HEK293 (cell line): ENCODE measurements at regions not wholly inside any gene's neighbourhood (a gene's known extent, or its start where the extent isn't known, plus 50 kb on each side); places are given as distances from the start of the nearest gene placed in this dataset.

Experiments
- CTCF ChIA-PET: fragments of 350-600 bp; formaldehyde crosslinking; extraction: SDS; loops from one replicate; lab custom pipeline; 2021; ENCODE audit warnings: antibody characterized with exemption; lab: Yijun Ruan, JAX
- POLR2A ChIA-PET: fragments of 300-600 bp; formaldehyde crosslinking; extraction: SDS; loops from one replicate; lab custom pipeline; 2020; ENCODE audit warnings: antibody characterized with exemption, inconsistent platforms; lab: Yijun Ruan, JAX
- H3K27ac ChIP-seq: fragments of 200-500 bp; sonication (Bioruptor generic); 2 replicates; pipeline ENCODE4 v1.5.1; 2014; ENCODE audit warnings: low read depth, low read length, control low read depth, inconsistent platforms; ENCODE audit errors: extremely low read depth
- H3K36me3 ChIP-seq, 2 experiments: fragments of 200-500 bp in 1 of 2; sonication (Bioruptor generic) in 1 of 2; 1 replicate in 1 of 2; 2 replicates in 1 of 2; pipeline ENCODE4 v1.5.1; 2014 to 2017; ENCODE audit warnings: inconsistent platforms in 2 of 2, low read length in 2 of 2; ENCODE audit not compliant: control insufficient read depth in 2 of 2, insufficient read depth in 1 of 2
- H3K4me1 ChIP-seq: fragments of 200-500 bp; sonication (Bioruptor generic); 2 replicates; pipeline ENCODE4 v1.5.1; 2014; ENCODE audit warnings: mild to moderate bottlenecking, low read length, inconsistent platforms; ENCODE audit not compliant: control insufficient read depth, insufficient read depth
- H3K4me3 ChIP-seq: 2 replicates; pipeline ENCODE4 v1.5.1; 2011; ENCODE audit warnings: low read depth, mild to moderate bottlenecking, control low read depth, low read length, moderate library complexity
- H3K9me3 ChIP-seq: fragments of 200-500 bp; sonication (Bioruptor generic); 2 replicates; pipeline ENCODE4 v1.5.1; 2014; ENCODE audit warnings: low read depth, low read length, inconsistent platforms; ENCODE audit not compliant: control insufficient read depth, insufficient read depth
- AEBP2 ChIP-seq: fragments of 450-650 bp; formaldehyde crosslinking; IDR thresholded peaks from 2 replicates; pipeline ENCODE4 v1.5.1; 2016; ENCODE audit warnings: missing biosample characterization, missing genetic modification characterization, borderline replicate concordance
- FEZF1 ChIP-seq: fragments of 450-650 bp; formaldehyde crosslinking; IDR thresholded peaks from 2 replicates; pipeline ENCODE4 v1.5.1; 2016; ENCODE audit warnings: missing biosample characterization, missing genetic modification characterization
- GLIS1 ChIP-seq: fragments of 450-650 bp; formaldehyde crosslinking; IDR thresholded peaks from 2 replicates; pipeline ENCODE4 v1.5.1; 2016; ENCODE audit warnings: missing biosample characterization, missing genetic modification characterization
- KLF17 ChIP-seq: fragments of 450-650 bp; formaldehyde crosslinking; IDR thresholded peaks from 2 replicates; pipeline ENCODE4 v1.5.1; 2016; ENCODE audit warnings: missing biosample characterization, missing genetic modification characterization
- SP7 ChIP-seq: fragments of 450-650 bp; formaldehyde crosslinking; IDR thresholded peaks from 2 replicates; pipeline ENCODE4 v1.5.1; 2016; ENCODE audit warnings: missing biosample characterization, missing genetic modification characterization
- YY2 ChIP-seq: fragments of 450-650 bp; formaldehyde crosslinking; IDR thresholded peaks from 2 replicates; pipeline ENCODE4 v1.5.1; 2016; ENCODE audit warnings: missing biosample characterization, missing genetic modification characterization
- ZBTB20 ChIP-seq: fragments of 450-650 bp; formaldehyde crosslinking; IDR thresholded peaks from 2 replicates; pipeline ENCODE4 v1.5.1; 2016; ENCODE audit warnings: missing biosample characterization, missing genetic modification characterization
- ZBTB21 ChIP-seq: fragments of 450-650 bp; formaldehyde crosslinking; IDR thresholded peaks from 2 replicates; pipeline ENCODE4 v1.5.1; 2017; ENCODE audit warnings: missing biosample characterization, missing genetic modification characterization
- ZBTB7A ChIP-seq: fragments of 450-650 bp; formaldehyde crosslinking; IDR thresholded peaks from 2 replicates; pipeline ENCODE4 v1.5.1; 2016; ENCODE audit warnings: low read depth, missing biosample characterization, missing genetic modification characterization
- ZFP3 ChIP-seq: fragments of 450-650 bp; formaldehyde crosslinking; IDR thresholded peaks from 2 replicates; pipeline ENCODE4 v1.5.1; 2016; ENCODE audit warnings: low read depth, missing biosample characterization, missing genetic modification characterization
- ZFP41 ChIP-seq: fragments of 450-650 bp; formaldehyde crosslinking; IDR thresholded peaks from 2 replicates; pipeline ENCODE4 v1.5.1; 2016; ENCODE audit warnings: missing biosample characterization, missing genetic modification characterization, borderline replicate concordance
- ZNF138 ChIP-seq: fragments of 450-650 bp; formaldehyde crosslinking; IDR thresholded peaks from 2 replicates; pipeline ENCODE4 v1.5.1; 2016; ENCODE audit warnings: missing biosample characterization, missing genetic modification characterization, borderline replicate concordance
- ZNF223 ChIP-seq: fragments of 450-650 bp; formaldehyde crosslinking; IDR thresholded peaks from 2 replicates; pipeline ENCODE4 v1.5.1; 2016; ENCODE audit warnings: missing biosample characterization, missing genetic modification characterization
- ZNF280C ChIP-seq: fragments of 450-650 bp; formaldehyde crosslinking; IDR thresholded peaks from 2 replicates; pipeline ENCODE4 v1.5.1; 2016; ENCODE audit warnings: missing biosample characterization, missing genetic modification characterization
- ZNF48 ChIP-seq: fragments of 450-650 bp; formaldehyde crosslinking; IDR thresholded peaks from 2 replicates; pipeline ENCODE4 v1.5.1; 2016; ENCODE audit warnings: missing biosample characterization, missing genetic modification characterization
- ZNF518A ChIP-seq: fragments of 450-650 bp; formaldehyde crosslinking; conservative IDR thresholded peaks from 2 replicates; pipeline ENCODE4 v1.5.1; 2016; ENCODE audit warnings: low read depth, missing biosample characterization, missing genetic modification characterization
- ZNF561 ChIP-seq: fragments of 450-650 bp; IDR thresholded peaks from 2 replicates; pipeline ENCODE4 v1.5.1; 2018; ENCODE audit warnings: missing biosample characterization, missing genetic modification characterization, borderline replicate concordance
- ZNF704 ChIP-seq: fragments of 450-650 bp; formaldehyde crosslinking; IDR thresholded peaks from 2 replicates; pipeline ENCODE4 v1.5.1; 2016; ENCODE audit warnings: missing biosample characterization, missing genetic modification characterization
- ZSCAN23 ChIP-seq: fragments of 450-650 bp; formaldehyde crosslinking; IDR thresholded peaks from 2 replicates; pipeline ENCODE4 v1.5.1; 2016; ENCODE audit warnings: missing biosample characterization, missing genetic modification characterization
- ZSCAN4 ChIP-seq: fragments of 450-650 bp; formaldehyde crosslinking; IDR thresholded peaks from 2 replicates; pipeline ENCODE4 v1.5.1; 2017; ENCODE audit warnings: missing biosample characterization, missing genetic modification characterization

- TF ChIP-seq ZNF280C (tag by site-specific recombination): no peak
- no peak for TF ChIP-seq AEBP2 (tag by site-specific recombination)
- TF ChIP-seq ZFP3 (tag by site-specific recombination): no peak
- TF ChIP-seq, all 188 proteins: peak for 0
Observed at GRCh38 chr3:56929809-56930615, 128.3 kb upstream of the ARHGEF3 start (continued).

- H3K4me3 ChIP-seq: no peak overlapping the region
- no peak overlapping the region for H3K27ac ChIP-seq
- H3K4me1 ChIP-seq: peaks cover 8% of the 10 kb centered on the region; the same call in 1 of the 2 replicates
- TF ChIP-seq SP7 (tag by site-specific recombination) (peak; percentile 17; the same call in 1 of the 2 replicates), GLIS1 (tag by site-specific recombination) (peak; percentile 31; the same call in 1 of the 2 replicates), ZBTB21 (tag by site-specific recombination) (no peak), ZBTB20 (tag by site-specific recombination) (peak; percentile 80), ZNF704 (tag by site-specific recombination) (no peak), ZNF48 (tag by site-specific recombination) (no peak), ZSCAN23 (no peak), YY2 (no peak), ZNF561 (tag by site-specific recombination) (no peak), ZFP41 (tag by site-specific recombination) (no peak), KLF17 (tag by site-specific recombination) (no peak), ZNF518A (tag by site-specific recombination) (no peak), ZBTB7A (tag by site-specific recombination) (no peak), ZNF138 (tag by site-specific recombination) (no peak), FEZF1 (tag by site-specific recombination) (no peak), ZSCAN4 (tag by site-specific recombination) (no peak), ZNF223 (tag by site-specific recombination) (no peak)
- ChIA-PET CTCF (interaction anchor here (0.6 kb wide), 1 partner anchor 60 kb away, joined by 3 read pairs; no protein-coding TSS in a partner anchor), POLR2A (no interaction called here)
- no peaks in the 10 kb centered on the region for H3K9me3 ChIP-seq
- H3K36me3 ChIP-seq: no peaks in the 10 kb centered on the region
Observed at GRCh38 chr3:56928379-56929068, 126.8 kb upstream of the ARHGEF3 start.
